Muscle layer of colon (tissue), 2 donors: ENCODE measurements at regions not wholly inside any gene's neighbourhood (a gene's known extent, or its start where the extent isn't known, plus 50 kb on each side); places are given as distances from the start of the nearest gene placed in this dataset.
A peak's percentile ranks its signal among the peaks of the same experiment; 100 is the strongest.
"Not testable (repeated sequence)": the region's sequence is repeated elsewhere in the genome, so short reads cannot be mapped to it uniquely, and the experiment has no call there.

Source experiments
- H3K27ac ChIP-seq: one replicate; pipeline ENCODE4 v1.7.0; 2013; ENCODE audit warnings: low read depth, mild to moderate bottlenecking, low read length, moderate library complexity
- H3K27me3 ChIP-seq, 2 donors: one replicate each; pipeline ENCODE4 v1.7.0; 2013; ENCODE audit warnings: low read length in 2 of 2, mild to moderate bottlenecking in 2 of 2; ENCODE audit not compliant: insufficient read depth in 2 of 2, control insufficient read depth in 1 of 2
- H3K36me3 ChIP-seq: one replicate; pipeline ENCODE4 v1.7.0; 2013; ENCODE audit warnings: mild to moderate bottlenecking, low read length; ENCODE audit not compliant: insufficient read depth
- H3K4me1 ChIP-seq: one replicate; pipeline ENCODE4 v1.7.0; 2013; ENCODE audit warnings: mild to moderate bottlenecking, low read length; ENCODE audit not compliant: insufficient read depth
- H3K4me3 ChIP-seq, 2 donors: one replicate each; pipeline ENCODE4 v1.7.0; 2013; ENCODE audit warnings: low read length in 2 of 2, low read depth in 1 of 2, mild to moderate bottlenecking in 1 of 2, moderate library complexity in 1 of 2
- H3K9ac ChIP-seq: one replicate; pipeline ENCODE4 v1.7.0; 2013; ENCODE audit warnings: low read length
- H3K9me3 ChIP-seq: one replicate; pipeline ENCODE4 v1.7.0; 2013; ENCODE audit warnings: mild to moderate bottlenecking, low read length
- donor health status: abdominal sarcoma.
- donor health status: Adenocarcinoma of cecum.

DNA sequence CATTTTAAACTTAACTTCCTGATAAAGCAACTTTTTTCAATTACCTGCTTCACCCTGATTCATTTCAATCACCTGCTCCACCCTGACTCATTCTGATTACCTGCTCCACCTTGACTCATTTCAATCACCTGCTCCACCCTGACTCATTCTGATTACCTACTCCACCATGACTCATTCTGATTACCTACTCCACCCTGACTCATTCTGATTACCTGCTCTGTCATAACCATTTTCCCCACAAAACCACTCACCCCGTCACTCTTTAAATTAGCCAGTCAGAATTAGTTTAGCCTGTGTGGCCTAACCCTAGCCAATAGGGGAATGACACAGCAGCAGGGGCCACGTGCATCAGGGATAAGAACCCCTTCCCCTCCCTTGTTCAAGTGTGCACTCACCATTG lies 300.5 kb downstream of the PAPSS1 start:
- H3K36me3 ChIP-seq, H3K4me1 ChIP-seq, H3K27ac ChIP-seq, H3K4me3 ChIP-seq, H3K9me3 ChIP-seq, H3K27me3 ChIP-seq, H3K9ac ChIP-seq: not testable (repeated sequence)

DNA sequence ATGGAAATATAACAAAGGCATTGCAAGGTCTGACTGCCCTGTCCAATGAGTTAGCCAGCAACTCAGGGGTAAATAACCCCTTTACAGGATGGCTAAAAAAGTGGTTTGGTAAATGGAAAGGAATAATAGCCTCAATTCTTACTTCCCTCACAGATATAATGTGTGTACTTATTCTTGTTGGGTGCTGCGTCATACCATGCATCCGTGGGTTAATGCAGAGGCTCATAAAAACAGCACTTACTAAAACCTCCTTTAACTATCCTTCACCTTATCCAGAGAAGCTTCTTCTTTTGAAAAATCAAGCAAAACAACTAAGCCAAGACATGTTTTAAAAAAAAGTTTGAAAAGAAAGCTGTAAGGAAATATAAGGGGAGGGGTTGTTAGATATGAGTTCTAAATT lies 301.0 kb downstream of the PAPSS1 start:
- H3K4me3 ChIP-seq: no peak overlapping the region
- H3K27me3 ChIP-seq: no peaks in the 10 kb centered on the region
- no peak overlapping the region for H3K27ac ChIP-seq
- no peaks in the 10 kb centered on the region for H3K9me3 ChIP-seq
- H3K36me3 ChIP-seq: no peaks in the 10 kb centered on the region
- H3K9ac ChIP-seq: no peak overlapping the region
- H3K4me1 ChIP-seq: no peaks in the 10 kb centered on the region

DNA sequence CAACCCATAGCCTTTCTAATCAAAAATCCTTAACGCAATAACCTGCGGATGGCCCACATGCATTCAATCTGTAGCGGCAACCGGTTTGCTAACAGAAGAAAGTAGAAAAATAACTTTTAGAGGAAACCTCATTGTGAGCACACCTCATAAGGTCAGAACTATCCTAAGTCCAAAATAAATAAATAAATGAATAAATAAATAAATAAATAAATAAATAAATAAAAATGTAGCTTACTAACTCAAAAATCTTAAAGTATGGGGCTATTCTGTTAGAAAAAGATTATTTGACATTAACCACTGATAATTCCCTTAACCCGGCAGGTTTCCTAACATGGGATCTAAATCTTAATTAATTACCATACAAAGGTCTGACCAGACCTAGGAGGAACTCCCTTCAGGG lies 304.5 kb downstream of the PAPSS1 start:
- not testable (repeated sequence) for H3K4me1 ChIP-seq, H3K27me3 ChIP-seq, H3K27ac ChIP-seq, H3K36me3 ChIP-seq, H3K9me3 ChIP-seq, H3K9ac ChIP-seq, H3K4me3 ChIP-seq

DNA sequence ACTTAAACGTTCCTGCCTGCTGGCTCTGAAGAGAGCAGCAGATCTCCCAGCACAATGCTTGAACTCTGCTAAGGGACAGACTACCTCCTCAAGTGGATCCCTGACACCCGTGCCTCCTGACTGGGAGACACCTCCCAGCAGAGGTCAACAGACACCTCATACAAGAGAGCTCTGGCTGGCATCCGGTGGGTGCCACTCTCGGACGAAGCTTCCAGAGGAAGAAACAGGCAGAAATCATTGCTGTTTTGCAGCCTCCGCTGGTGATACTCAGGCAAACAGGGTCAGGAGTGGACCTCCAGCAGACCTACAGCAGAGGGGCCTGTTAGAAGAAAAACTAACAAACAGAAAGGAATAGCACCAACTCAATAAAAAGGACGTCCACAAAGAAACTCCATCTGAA lies 310.2 kb downstream of the PAPSS1 start:
- H3K4me3 ChIP-seq, H3K27ac ChIP-seq, H3K9me3 ChIP-seq, H3K4me1 ChIP-seq, H3K9ac ChIP-seq, H3K27me3 ChIP-seq, H3K36me3 ChIP-seq: not testable (repeated sequence)

DNA sequence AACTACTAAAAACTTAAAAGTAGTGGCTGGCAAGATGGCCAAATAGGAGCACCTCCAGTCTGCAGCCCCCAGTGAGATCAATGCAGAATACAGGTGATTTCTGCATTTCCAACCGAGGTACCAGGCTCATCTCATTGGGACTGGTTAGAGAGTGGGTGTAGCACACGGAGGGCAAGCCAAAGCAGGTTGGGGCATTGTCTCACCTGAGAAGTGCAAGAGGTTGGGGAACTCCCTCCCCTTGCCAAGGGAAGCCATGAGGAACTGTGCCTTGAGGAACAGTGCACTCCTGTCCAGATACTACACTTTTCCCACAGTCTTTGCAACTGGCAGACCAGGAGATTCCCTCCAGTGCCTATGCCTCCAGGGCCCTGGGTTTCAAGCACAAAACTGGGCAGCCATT lies 311.1 kb downstream of the PAPSS1 start:
- Histone ChIP-seq H3K9me3 (no peaks in the 10 kb centered on the region), H3K27me3 (no peaks in the 10 kb centered on the region), H3K36me3 (no peaks in the 10 kb centered on the region), H3K4me1 (no peaks in the 10 kb centered on the region), H3K4me3 (no peak overlapping the region), H3K27ac (no peak overlapping the region), H3K9ac (no peak overlapping the region)

DNA sequence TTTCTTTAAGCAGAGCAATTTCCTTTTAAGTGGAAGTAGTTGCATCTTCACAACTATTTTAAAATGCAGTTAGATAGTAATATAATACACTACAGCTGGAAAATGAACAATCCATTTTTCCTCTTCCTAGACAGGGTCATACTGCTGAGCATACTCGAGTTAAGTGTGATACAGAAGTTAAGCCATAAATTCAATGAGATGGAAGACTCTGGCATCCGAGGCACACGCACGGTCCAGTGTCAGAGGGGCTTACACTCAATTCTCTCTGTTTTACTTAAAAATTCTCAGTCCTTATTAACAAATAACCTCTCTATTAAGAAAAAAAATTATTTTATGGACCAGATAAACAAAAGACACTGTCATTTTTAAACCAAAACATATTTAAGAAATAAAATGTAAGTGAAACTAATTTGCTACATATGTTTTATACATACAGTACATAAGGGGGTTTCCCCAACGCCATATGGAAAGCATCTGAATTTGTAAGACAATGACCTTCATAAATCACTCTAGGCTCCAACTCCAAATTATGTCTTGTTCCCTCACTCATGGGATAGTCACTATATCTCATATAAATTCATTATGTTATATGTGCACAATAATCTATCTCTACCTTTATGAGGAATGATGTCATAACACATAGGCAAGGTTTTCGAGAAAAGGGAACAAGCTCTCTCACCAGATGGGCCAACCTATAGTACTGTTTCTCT lies 315.3 kb downstream of the PAPSS1 start:
- Histone ChIP-seq H3K36me3 (no peaks in the 10 kb centered on the region), H3K9ac (no peak overlapping the region), H3K27ac (no peak overlapping the region), H3K4me3 (no peak overlapping the region), H3K9me3 (no peaks in the 10 kb centered on the region), H3K27me3 (no peaks in the 10 kb centered on the region), H3K4me1 (no peaks in the 10 kb centered on the region)

DNA sequence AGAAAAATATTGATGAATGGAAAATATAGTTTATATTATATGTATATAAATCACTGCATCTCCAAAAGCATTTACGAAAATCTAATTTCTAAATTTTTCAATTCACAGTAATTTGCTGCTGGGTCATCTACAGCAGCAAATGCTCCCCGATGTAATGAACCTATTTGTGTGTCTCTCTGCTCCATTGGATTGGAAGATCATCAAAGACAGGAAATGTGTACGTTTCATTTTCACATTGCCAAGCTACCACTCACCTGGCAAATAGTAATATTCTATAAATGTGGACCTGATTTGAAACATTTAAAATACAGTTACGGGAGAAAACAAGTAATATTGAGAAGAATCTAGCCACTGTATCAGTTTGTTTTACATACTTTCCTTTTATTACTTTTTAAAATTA lies 317.7 kb downstream of the PAPSS1 start:
- H3K9ac ChIP-seq: no peak overlapping the region
- H3K4me3 ChIP-seq: no peak overlapping the region
- no peaks in the 10 kb centered on the region for H3K36me3 ChIP-seq
- no peaks in the 10 kb centered on the region for H3K9me3 ChIP-seq
- no peaks in the 10 kb centered on the region for H3K27me3 ChIP-seq
- H3K27ac ChIP-seq: no peak overlapping the region
- H3K4me1 ChIP-seq: no peaks in the 10 kb centered on the region

DNA sequence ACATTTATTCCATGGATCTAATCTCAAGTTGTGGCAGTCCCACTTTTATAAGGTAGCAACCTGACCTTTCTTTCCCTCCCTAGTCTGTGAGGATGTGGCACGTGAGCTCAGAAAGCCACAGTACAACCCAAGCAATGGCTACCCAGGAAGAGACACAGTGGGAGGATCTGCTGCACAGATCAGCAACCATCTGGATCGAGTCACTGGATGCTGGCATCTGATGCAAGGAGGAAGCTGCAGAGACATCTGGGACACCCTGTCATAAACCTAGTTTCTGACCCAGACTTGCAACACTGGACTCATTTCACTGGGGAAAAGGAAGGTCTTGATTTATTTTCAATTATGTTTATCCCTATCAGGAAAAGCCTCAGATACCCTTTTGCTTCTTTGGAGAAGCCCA lies 327.1 kb downstream of the PAPSS1 start:
- no peak overlapping the region for H3K27ac ChIP-seq
- H3K36me3 ChIP-seq: no peaks in the 10 kb centered on the region
- H3K4me3 ChIP-seq: peak overlapping the region in 1 of 2 donors; percentile 47
- H3K9me3 ChIP-seq: no peaks in the 10 kb centered on the region
- H3K4me1 ChIP-seq: peaks cover 13% of the 10 kb centered on the region
- no peak overlapping the region for H3K9ac ChIP-seq
- H3K27me3 ChIP-seq: no peaks in the 10 kb centered on the region

DNA sequence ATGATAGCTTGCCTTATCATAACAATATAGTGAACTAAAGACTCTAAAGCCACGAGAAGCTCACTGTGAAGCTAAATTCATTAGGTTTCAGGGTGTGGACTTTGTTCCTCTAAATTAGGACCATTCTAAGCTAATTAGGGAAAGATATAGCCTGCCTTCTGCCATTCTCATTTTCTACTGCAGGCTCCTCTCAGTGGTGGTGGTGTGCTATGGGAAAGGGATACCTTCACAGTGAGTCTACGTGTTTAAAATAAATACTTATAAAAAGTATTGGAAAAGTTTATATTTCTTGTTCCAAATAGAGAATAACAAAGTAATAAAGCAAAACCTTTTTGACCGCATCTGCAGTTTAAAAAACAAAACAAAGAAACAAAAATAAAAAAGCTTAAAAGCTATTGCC lies 327.7 kb downstream of the PAPSS1 start:
- peaks cover 13% of the 10 kb centered on the region for H3K4me1 ChIP-seq
- H3K36me3 ChIP-seq: no peaks in the 10 kb centered on the region
- H3K9me3 ChIP-seq: no peaks in the 10 kb centered on the region
- H3K27ac ChIP-seq: no peak overlapping the region
- H3K4me3 ChIP-seq: peak overlapping the region in 1 of 2 donors; percentile 47
- no peaks in the 10 kb centered on the region for H3K27me3 ChIP-seq
- H3K9ac ChIP-seq: no peak overlapping the region

DNA sequence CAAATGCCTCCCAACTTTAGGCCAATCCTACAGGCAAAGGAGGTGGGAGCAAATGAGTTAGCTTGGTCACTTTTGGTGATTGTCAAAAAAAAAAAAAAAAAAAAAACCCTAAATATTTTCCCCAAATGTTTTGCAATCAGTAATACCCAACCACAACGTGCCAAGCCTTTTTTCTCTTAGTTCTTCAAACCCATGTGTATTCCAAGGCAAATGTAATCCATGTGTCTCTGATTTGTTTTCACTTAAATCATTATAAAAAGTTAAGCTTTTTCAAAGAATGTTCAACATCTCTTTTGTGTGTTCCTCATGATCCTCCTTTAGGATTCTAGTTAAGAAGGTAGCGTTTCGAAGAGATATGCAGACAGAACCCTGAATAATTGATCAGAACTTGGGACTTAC lies 328.4 kb downstream of the PAPSS1 start:
- no peak overlapping the region for H3K4me3 ChIP-seq
- H3K36me3 ChIP-seq: no peaks in the 10 kb centered on the region
- H3K27ac ChIP-seq: no peak overlapping the region
- no peak overlapping the region for H3K9ac ChIP-seq
- H3K9me3 ChIP-seq: no peaks in the 10 kb centered on the region
- peaks cover 13% of the 10 kb centered on the region for H3K4me1 ChIP-seq
- no peaks in the 10 kb centered on the region for H3K27me3 ChIP-seq

DNA sequence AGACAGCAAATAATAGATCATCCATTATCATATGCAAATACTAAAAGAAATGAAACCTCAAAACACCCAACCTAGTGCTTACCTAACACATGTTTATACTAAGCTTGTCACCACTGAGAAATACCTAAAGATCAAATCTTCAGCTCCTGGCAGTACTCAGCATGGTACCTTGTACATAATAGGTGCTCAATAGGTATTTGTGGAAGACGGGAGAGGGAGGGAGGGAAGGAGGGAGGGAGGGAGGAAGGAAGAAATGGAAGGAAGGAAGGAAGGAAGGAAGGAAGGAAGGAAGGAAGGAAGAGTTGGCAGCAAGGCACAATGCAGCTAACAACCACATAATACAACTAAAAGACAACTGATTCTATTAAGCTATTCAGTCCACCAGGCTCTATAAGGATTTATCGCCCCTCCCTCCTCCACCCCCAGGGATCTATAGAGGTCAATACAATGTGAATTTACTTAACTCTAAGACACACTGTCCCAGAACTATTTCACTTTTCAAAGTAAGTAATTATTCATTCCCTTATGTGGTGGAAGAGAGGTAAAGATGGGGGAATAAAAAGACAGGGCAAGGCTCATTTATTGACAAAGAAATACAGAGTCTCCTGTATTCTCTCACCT lies 328.9 kb downstream of the PAPSS1 start:
- Histone ChIP-seq H3K36me3 (no peaks in the 10 kb centered on the region), H3K4me3 (no peak overlapping the region), H3K27me3 (no peaks in the 10 kb centered on the region), H3K4me1 (peaks cover 13% of the 10 kb centered on the region), H3K27ac (no peak overlapping the region), H3K9me3 (peaks cover 3% of the 10 kb centered on the region), H3K9ac (no peak overlapping the region)

DNA sequence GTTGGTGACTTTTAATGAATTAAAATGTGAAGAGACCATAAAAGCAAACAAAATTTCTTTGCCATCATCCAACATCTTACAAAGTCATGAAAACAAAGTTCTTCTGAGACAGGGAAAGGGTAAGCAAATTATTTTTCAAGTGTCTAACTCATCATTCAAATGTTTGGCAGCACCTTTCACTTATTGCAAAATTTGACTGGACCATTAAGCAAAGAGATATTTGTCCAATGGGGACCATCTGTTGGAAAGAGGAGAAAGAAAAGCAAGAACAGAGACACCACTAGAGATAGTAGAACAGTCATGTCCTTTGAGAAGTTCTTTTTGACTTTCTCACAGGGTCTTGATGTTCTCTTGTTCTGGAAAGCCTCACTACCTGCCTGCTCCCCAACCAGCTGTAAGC lies 330.1 kb downstream of the PAPSS1 start:
- H3K9ac ChIP-seq: no peak overlapping the region
- H3K27me3 ChIP-seq: no peaks in the 10 kb centered on the region
- H3K4me3 ChIP-seq: no peak overlapping the region
- H3K27ac ChIP-seq: no peak overlapping the region
- peaks cover 6% of the 10 kb centered on the region for H3K9me3 ChIP-seq
- H3K4me1 ChIP-seq: peaks cover 13% of the 10 kb centered on the region
- no peaks in the 10 kb centered on the region for H3K36me3 ChIP-seq
